ENCODE measurements at regions not wholly inside any gene's neighbourhood (a gene's known extent, or its start where the extent isn't known, plus 50 kb on each side); places are given as distances from the start of the nearest gene placed in this dataset.

- CTCF ChIA-PET (ENCODE audit: low intra/inter-chr PET ratio): no interaction called here
- H3K27me3 ChIP-seq (ENCODE audit: control insufficient read depth in 2 of 2, insufficient read depth in 2 of 2, low read length in 2 of 2): peaks cover 62 to 89% of the 10 kb centered on the region in 2 experiments
- no peak overlapping the region for H2AFZ ChIP-seq (ENCODE audit: low read depth, low read length)
- peaks cover 11% of the 10 kb centered on the region for H4K20me1 ChIP-seq (replicated peaks; ENCODE audit: control insufficient read depth, insufficient read depth, low read length)
- no peak overlapping the region for H3K4me3 ChIP-seq
- no peak overlapping the region for H3K4me2 ChIP-seq (ENCODE audit: insufficient read depth, low read length)
- FAIRE-seq (no peak), DNase-seq (ENCODE audit: extremely low read depth in 1 of 4, low spot score in 3 of 4) (no peak), ATAC-seq (no peak)
- H3K9me3 ChIP-seq (replicated peaks; ENCODE audit: control insufficient read depth, insufficient read depth, low read depth, low read length): no peaks in the 10 kb centered on the region
- no peaks in the 10 kb centered on the region for H3K4me1 ChIP-seq (replicated peaks in 1 of 2; ENCODE audit: control insufficient read depth in 2 of 2, insufficient read depth in 2 of 2, low read length in 2 of 2)
- H3K79me2 ChIP-seq (ENCODE audit: control insufficient read depth, insufficient read depth, low read length): no peaks in the 10 kb centered on the region
- no peak overlapping the region for H3K27ac ChIP-seq (ENCODE audit: extremely low read depth, low read depth, low read length)
- WGBS (ENCODE audit: insufficient coverage, low coverage, missing lambda C conversion rate): 2% methylated on average over 15 of the region's 19 CpGs
- intact Hi-C loops (cut with micrococcal nuclease): no loop called here
- no peak overlapping the region for H3K9ac ChIP-seq (ENCODE audit: insufficient read depth in 1 of 2, low read depth in 2 of 2, low read length in 2 of 2)
- in situ Hi-C loops (cut with MboI): no loop called here
- POLR2A ChIA-PET: interaction anchor here (1.8 kb wide), 1 partner anchor 22 kb away, joined by 10 read pairs; no protein-coding TSS in a partner anchor
- TF ChIP-seq CBFA2T3 (IDR thresholded peaks at IDR 0.05) (no peak), E4F1 (CRISPR knock-in tag; IDR thresholded peaks at IDR 0.05; ENCODE audit: borderline replicate concordance) (no peak), KHSRP (IDR thresholded peaks at IDR 0.05) (no peak)
- no peaks in the 10 kb centered on the region for H3K9me1 ChIP-seq (ENCODE audit: control insufficient read depth, insufficient read depth, low read length)
- H3K36me3 ChIP-seq (ENCODE audit: control insufficient read depth, insufficient read depth, low read length): no peaks in the 10 kb centered on the region
- BruUV-seq (replicated peaks): no TSS peak
Measured at GRCh38 chr17:77597418-77598240, 360.9 kb upstream of the TNRC6C start.
